HepG2 (cell line): ENCODE measurements at regions not wholly inside any gene's neighbourhood (a gene's known extent, or its start where the extent isn't known, plus 50 kb on each side); places are given as distances from the start of the nearest gene placed in this dataset.

Source experiments
- E2F5 ChIP-seq: sonication (generic); formaldehyde crosslinking; conservative IDR thresholded peaks from 2 replicates; pipeline ENCODE4 v1.4.0; 2020; ENCODE audit warnings: missing genetic modification reagents
- FOXJ3 ChIP-seq: sonication (generic); formaldehyde crosslinking; IDR thresholded peaks from 2 replicates; pipeline ENCODE4 v1.4.0; 2020; ENCODE audit warnings: missing genetic modification reagents, mild to moderate bottlenecking, borderline replicate concordance
- POLR2A ChIP-seq, 2 experiments: IDR thresholded peaks; 2 replicates each; pipeline ENCODE4 v1.6.1; 2011; ENCODE audit warnings: low read depth in 2 of 2, low read length in 2 of 2, mild to moderate bottlenecking in 1 of 2, moderate library complexity in 1 of 2; ENCODE audit not compliant: insufficient read depth in 1 of 2
- ZNF75D ChIP-seq: sonication (generic); formaldehyde crosslinking; IDR thresholded peaks from 2 replicates; pipeline ENCODE4 v1.8.1; 2023; ENCODE audit warnings: missing genetic modification reagents, mild to moderate bottlenecking, borderline replicate concordance

- TF ChIP-seq POLR2A (IDR thresholded peaks at IDR 0.05; ENCODE audit: insufficient read depth in 1 of 2, low read depth in 2 of 2, low read length in 2 of 2): no peak
- TF ChIP-seq FOXJ3 (CRISPR knock-in tag): no peak
- no peak for TF ChIP-seq ZNF75D (CRISPR knock-in tag)
- no peak for TF ChIP-seq E2F5 (CRISPR knock-in tag)
These were observed 177.5 kb downstream of the NDFIP2 start for GRCh38 chr13:79658333-79658975.
